HG02973 (cell line): ENCODE measurements at regions not wholly inside any gene's neighbourhood (a gene's known extent, or its start where the extent isn't known, plus 50 kb on each side); places are given as distances from the start of the nearest gene placed in this dataset.

Experiments used
- ATAC-seq: cut with Tn5 transposase; IDR thresholded peaks from one replicate; pipeline ENCODE4 v1.9.1; 2021; ENCODE audit warnings: moderate library complexity; ENCODE audit not compliant: unreplicated experiment

- no peak for ATAC-seq
Observed at GRCh38 chr4:60116592-60116991, 1083.5 kb upstream of the ADGRL3 start.

- no peak for ATAC-seq
Observed at GRCh38 chr4:60117726-60118323, 1082.3 kb upstream of the ADGRL3 start.

- no peak for ATAC-seq
Observed at GRCh38 chr4:60122820-60123219, 1077.3 kb upstream of the ADGRL3 start.

GRCh38 chr4:60128888-60129287, 1071.2 kb upstream of the ADGRL3 start:
- no peak for ATAC-seq

- no peak for ATAC-seq
Observed at GRCh38 chr4:60129740-60130139, 1070.4 kb upstream of the ADGRL3 start.

GRCh38 chr4:60133375-60133774, 1066.8 kb upstream of the ADGRL3 start:
- ATAC-seq: no peak

- no peak for ATAC-seq
Observed at GRCh38 chr4:60134099-60134498, 1066.0 kb upstream of the ADGRL3 start.

- no peak for ATAC-seq
Observed at GRCh38 chr4:60155088-60155487, 1045.0 kb upstream of the ADGRL3 start.

- no peak for ATAC-seq
Observed at GRCh38 chr4:60173103-60173502, 1027.0 kb upstream of the ADGRL3 start.

- ATAC-seq: no peak
Observed at GRCh38 chr4:60173718-60174117, 1026.4 kb upstream of the ADGRL3 start.

- no peak for ATAC-seq
Observed at GRCh38 chr4:60175241-60175640, 1024.9 kb upstream of the ADGRL3 start.

- no peak for ATAC-seq
Observed at GRCh38 chr4:60187428-60187827, 1012.7 kb upstream of the ADGRL3 start.

GRCh38 chr4:60189286-60189685, 1010.8 kb upstream of the ADGRL3 start:
- ATAC-seq: no peak

- no peak for ATAC-seq
Observed at GRCh38 chr4:60194214-60194613, 1005.9 kb upstream of the ADGRL3 start.

GRCh38 chr4:60195256-60195655, 1004.9 kb upstream of the ADGRL3 start:
- ATAC-seq: no peak

GRCh38 chr4:60201052-60201673, 999.0 kb upstream of the ADGRL3 start:
- peak; percentile 78 for ATAC-seq

- no peak for ATAC-seq
Observed at GRCh38 chr4:60209588-60209987, 990.5 kb upstream of the ADGRL3 start.

GRCh38 chr4:60215906-60216305, 984.2 kb upstream of the ADGRL3 start:
- no peak for ATAC-seq

GRCh38 chr4:60216752-60217151, 983.4 kb upstream of the ADGRL3 start:
- ATAC-seq: no peak

- no peak for ATAC-seq
Observed at GRCh38 chr4:60221866-60222265, 978.3 kb upstream of the ADGRL3 start.

GRCh38 chr4:60223208-60223923, 976.8 kb upstream of the ADGRL3 start:
- ATAC-seq: no peak

- ATAC-seq: no peak
Observed at GRCh38 chr4:60241866-60242265, 958.3 kb upstream of the ADGRL3 start.
